GM18498 (cell line): ENCODE measurements at regions not wholly inside any gene's neighbourhood (a gene's known extent, or its start where the extent isn't known, plus 50 kb on each side); places are given as distances from the start of the nearest gene placed in this dataset.
"Not testable (repeated sequence)": the region's sequence is repeated elsewhere in the genome, so short reads cannot be mapped to it uniquely, and the experiment has no call there.

Source experiments
- ATAC-seq: cut with Tn5 transposase; IDR thresholded peaks from one replicate; pipeline ENCODE4 v1.9.1; 2021; ENCODE audit warnings: mild to moderate bottlenecking, moderate library complexity; ENCODE audit not compliant: unreplicated experiment

DNA sequence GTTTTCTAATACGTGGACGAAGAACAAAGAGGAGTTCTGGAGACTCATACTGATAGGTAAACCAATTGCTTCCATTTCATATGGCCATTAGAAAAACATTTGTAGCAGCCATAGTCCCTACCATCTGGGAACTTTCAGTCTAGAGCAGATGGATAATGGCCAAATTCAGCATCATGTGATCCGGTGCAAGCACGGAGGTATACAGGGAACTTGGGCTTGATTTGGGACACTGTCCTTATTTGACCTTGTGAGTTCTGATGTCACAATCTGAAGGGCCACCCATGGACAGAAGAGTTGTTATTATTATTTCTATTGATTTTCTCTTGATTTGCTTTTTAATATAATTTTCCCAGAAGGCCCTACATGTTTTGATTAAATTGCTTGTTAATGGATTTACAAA lies 154.6 kb upstream of the ZNF267 start:
- ATAC-seq: no peak

DNA sequence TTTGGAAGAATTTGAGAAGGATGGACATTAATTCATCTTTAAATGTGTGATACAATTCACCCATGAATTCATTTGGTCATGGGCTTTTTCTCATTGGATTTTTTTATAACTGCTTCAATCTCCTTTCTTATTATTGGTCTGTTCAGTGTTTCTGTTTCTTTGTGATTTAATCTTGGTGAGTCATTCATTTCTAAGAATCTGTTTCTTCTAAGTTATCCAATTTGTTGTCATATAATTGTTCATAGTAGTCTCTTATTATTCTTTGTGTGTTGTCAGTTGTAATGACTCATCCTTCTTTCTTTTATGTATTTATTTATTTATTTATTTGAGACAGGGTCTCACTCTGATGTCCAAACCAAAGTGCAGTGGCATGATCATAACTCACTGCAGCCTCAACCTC lies 146.1 kb upstream of the ZNF267 start:
- no peak for ATAC-seq

DNA sequence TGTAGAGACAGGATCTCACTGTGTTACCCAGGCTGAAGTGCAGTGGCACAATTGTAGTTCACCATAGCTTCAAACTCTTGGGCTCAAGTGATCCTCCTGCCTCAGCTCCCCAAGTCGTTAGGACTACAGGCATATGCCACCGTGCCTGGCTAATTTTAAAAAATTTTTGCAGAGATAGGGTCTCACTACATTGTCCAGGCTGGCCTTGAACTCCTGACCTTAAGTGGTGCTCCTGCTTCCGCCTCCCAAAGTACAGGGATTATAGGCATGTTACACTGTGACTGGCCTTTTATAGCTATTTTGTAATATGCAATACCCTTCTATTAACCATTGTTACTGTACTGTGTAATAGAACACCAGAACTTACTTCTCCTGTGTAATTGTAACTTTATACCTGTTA lies 139.3 kb upstream of the ZNF267 start:
- ATAC-seq: no peak

DNA sequence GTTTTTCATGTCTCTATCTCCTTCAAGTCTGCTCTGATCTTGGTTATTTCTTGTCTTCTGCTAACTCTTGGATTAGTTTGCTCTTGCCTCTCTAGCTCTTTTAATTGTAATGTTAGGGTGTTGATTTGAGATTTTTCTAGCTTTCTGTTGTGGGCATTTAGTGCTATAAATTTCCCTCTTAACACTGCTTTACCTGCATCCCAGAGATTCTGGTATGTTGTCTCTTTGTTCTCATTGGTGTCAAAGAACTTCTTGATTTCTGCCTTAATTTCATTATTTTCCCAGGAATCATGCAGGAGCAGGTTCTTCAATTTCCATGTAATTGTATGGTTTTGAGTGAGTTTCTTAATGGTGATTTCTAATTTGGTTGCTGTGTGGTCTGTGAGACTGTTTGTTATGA lies 128.5 kb upstream of the ZNF267 start:
- not testable (repeated sequence) for ATAC-seq

DNA sequence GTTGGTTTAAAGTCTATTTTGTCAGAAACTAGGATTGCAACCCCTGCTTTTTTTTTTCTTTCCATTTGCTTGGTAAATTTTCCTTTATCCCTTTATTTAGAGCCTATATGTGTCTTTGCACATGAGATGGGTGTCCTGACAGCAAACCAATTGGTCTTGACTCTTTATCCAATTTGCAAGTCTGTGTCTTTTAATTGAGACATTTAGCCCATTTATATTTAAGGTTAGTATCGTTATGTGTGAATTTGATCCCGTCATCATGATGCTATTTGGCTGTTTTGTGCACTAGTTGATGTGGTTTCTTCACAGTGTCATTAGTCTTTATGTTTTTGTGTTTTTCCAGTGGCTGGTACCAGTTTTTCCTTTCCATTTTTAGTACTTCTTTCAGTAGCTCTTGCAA lies 127.7 kb upstream of the ZNF267 start:
- no peak for ATAC-seq

DNA sequence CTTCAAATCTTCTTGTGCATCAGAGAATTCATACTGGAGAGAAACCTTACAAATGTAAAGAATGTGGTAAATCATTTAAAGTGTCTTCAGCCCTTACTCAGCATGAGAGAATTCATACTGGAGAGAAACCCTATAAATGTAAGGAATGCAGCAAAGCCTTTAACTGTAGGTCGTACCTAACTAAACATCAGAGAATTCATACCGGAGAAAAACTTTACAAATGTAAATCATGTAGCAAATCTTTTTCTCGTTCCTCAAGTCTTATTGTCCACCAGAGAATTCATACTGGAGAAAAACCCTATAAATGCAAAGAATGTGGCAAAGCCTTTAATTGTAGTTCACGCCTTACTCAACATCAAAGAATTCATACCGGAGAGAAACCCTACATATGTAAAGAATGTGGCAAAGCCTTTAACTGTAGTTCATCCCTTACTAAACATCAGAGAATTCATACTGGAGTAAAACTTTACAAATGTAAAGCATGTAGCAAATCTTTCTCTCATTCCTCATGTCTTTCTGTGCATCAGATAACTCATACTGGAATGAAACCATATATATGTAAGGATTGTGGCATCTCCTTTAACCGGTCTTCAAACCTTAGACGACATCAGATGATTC lies 118.5 kb upstream of the ZNF267 start:
- no peak for ATAC-seq

DNA sequence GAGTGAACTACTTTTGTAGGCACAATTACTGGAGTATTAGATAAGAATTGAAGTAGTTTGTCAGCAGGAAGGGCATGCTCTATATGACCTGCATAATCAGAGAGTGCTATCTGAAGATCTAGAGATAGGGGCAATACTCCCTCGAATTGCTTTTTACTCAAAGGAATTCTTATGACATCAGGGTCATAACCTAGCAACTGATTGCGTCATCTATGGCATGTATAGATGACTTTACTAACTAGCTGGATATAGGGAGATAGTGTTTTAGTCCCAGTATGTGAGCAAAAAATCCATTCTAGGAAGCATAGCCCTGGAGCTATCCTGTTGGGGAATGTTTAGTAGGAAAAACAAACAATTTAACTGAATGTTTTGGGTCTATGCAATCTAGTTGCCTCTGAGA lies 109.5 kb upstream of the ZNF267 start:
- no peak for ATAC-seq

DNA sequence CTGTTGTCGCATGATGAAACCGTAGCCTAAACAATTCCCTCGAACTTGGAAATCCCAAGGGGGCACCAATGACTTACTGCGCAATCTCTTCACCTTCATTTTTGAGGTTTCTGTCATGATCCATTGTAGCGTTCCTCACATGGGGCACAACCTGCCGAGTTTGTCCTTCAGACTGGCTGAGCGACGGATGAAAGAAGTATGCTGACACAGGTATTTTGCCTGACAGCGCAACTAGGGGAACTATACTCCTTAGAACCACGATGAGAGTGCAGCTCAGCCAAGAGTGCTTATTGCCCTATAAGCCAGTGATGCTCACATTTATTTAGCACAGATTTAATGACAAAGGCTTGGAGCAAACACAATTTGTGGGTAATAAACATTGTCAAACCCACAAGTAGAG lies 106.3 kb upstream of the ZNF267 start:
- no peak for ATAC-seq

DNA sequence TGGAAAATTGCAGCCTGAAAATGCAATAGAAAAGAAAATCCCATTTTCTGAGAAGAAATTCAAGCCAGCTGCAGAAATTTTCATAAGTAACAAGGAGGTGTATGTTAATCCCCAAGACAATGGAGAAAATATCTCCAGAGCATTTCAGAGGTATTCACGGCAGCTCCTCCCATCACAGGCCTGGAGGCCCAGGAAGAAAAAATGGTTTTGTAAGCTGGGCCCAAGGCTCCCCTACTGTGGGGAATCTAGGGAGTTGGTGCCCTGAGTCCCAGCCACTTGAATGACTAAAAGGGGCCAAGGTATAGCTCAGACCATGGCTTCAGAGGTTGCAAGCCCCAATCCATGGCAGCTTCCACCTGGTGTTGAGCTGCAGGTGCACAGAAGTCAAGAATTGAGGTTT lies 93.3 kb upstream of the ZNF267 start:
- no peak for ATAC-seq

DNA sequence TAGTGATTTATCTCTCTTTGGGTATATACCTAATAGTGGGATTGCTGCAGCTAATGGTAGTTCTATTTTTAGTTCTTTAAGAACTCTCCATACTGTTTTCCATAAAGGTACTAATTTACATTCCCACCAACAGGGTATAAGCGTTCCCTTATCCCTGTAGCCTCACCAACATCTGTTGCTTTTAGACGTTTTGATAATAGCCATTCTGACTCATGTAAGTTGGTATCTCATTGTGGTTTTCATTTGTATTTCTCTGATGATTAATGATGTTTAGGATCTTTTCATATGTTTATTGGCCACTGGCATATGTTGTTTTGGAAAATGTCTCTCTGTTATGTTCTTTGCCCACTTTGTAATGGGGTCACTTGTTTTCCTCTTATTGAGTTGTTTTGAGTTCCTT lies 88.5 kb upstream of the ZNF267 start:
- no peak for ATAC-seq

DNA sequence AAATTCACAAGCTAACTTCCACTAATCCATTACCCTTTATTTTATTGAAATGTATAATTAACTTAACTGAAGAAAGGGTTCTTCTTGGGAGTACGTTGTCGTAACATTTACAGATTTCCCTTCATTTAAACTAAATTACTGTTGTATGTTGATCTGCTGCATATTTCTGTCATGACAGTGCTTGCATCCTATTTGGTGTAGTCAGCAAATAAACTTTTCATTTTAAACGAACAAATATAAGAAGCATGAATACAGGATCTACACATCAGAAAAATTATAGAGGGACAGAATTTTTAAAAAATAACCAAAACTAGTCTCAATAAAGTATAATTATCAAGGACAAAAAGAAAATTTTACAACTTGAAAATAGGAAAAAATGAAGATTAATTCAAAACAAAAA lies 66.5 kb upstream of the ZNF267 start:
- ATAC-seq: no peak

DNA sequence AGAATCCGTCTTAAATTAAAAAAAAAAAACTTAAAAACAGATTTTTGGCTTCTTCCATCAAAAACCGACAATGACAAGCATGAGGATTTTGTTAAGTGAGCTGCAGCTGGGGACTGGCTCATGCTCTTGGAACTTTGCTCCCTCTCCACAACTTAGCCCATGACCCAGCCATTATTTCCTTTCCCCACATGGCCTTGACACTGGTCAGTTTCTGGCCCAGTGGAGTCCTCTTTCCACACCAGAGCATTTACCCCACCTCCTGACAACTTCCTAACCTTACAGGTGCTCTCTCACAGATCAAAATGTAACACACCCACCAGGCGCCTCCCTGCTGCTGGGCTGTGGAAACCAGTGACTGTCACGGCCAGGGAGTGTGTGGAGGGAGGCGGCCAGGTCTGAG lies 62.7 kb upstream of the ZNF267 start:
- no peak for ATAC-seq

DNA sequence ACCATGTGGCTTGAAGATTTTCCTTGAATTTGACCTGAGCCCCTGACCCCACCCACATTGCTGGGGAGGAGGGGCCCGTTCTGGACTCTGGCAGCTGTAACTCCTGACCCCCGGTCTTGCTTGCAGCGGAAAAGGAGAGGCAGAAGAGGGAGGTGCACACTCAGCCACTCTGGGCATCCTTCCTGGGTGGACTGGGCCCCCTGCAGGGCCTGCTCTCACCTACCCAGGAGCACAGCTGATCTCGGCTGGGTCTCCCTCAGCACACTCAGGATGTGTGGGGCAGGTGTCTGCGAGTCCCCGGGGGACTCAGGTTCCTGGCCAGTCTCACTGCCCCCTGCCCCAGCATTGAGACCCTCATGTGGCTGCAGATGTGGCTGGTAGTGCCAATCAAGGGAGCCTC lies 57.5 kb upstream of the ZNF267 start:
- ATAC-seq: not testable (repeated sequence)

DNA sequence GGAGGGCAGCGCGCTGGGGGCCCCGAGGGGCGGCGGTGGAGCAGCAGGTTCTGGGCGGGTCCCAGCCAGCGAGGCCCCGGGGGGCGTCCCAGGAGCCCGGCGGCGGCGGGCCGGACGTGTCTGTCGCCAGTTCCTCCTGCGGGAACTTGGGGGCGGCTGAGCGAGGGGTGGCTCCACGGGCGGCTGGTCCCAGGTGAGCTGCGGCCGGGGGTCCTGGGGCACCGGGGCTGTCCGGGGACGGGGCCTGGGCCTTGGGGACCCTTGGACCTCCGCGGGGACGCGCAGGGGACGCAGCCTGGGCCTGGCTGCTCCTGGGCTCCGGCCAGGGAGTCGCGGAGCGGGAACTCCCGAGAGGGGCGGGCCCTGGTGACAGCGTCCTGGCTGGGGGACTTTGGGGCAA lies 54.2 kb upstream of the ZNF267 start:
- ATAC-seq: no peak

DNA sequence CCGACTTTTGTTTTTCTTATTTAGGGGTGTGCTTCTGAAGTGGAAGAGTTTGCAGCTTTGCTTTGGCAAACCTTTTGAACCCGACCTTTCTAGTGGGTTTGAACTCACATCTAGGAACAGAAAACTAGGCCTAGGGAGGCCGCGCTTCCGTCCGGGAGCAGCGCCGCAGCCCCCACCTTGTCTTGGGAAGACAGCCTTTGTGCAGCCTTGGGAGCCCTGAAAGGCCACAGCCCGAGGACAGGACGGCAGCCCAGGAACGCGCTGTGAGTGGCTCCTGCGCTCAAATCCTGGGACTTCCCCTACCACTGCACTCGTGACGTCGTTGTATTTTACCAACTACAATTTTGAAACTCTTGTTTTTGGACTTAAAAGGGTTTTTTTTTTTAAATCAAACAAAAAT lies 53.7 kb upstream of the ZNF267 start:
- no peak for ATAC-seq
